ENCODE measurements at regions not wholly inside any gene's neighbourhood (a gene's known extent, or its start where the extent isn't known, plus 50 kb on each side); places are given as distances from the start of the nearest gene placed in this dataset.
A peak's percentile ranks its signal among the peaks of the same experiment; 100 is the strongest.
"Not testable (repeated sequence)": the region's sequence is repeated elsewhere in the genome, so short reads cannot be mapped to it uniquely, and the experiment has no call there.

GRCh38 chr16:47811758-47812157, 344.0 kb downstream of the ABCC12 start:
- not testable (repeated sequence) for H3K9ac ChIP-seq (ENCODE audit: low read length); H4K91ac ChIP-seq (ENCODE audit: low read length); H3K14ac ChIP-seq (ENCODE audit: low read length in 2 of 2); H3K36me3 ChIP-seq (ENCODE audit: control insufficient read depth in 1 of 2, insufficient read depth in 2 of 2, low read depth in 1 of 2, low read length in 2 of 2); H3K18ac ChIP-seq (ENCODE audit: low read depth in 1 of 2, low read length in 2 of 2); H2AK5ac ChIP-seq (ENCODE audit: low read length, severe bottlenecking); H2BK15ac ChIP-seq (ENCODE audit: low read depth, poor library complexity, severe bottlenecking); H3K9me3 ChIP-seq (ENCODE audit: control insufficient read depth, low read length); H3K4me2 ChIP-seq (ENCODE audit: low read length, poor library complexity, severe bottlenecking); H3K4me3 ChIP-seq (ENCODE audit: insufficient read depth in 1 of 2, low read depth in 1 of 2, low read length in 2 of 2); H2BK12ac ChIP-seq (ENCODE audit: low read length in 2 of 2); H3K79me1 ChIP-seq (replicated peaks; ENCODE audit: low read length, poor library complexity, severe bottlenecking); H2AFZ ChIP-seq (ENCODE audit: low read depth, low read length); DNase-seq; H3K4me1 ChIP-seq (ENCODE audit: control insufficient read depth, insufficient read depth, low read depth, low read length); H3K27me3 ChIP-seq (ENCODE audit: control insufficient read depth in 1 of 2, insufficient read depth in 1 of 2, low read length in 2 of 2); H4K8ac ChIP-seq (ENCODE audit: low read length); H2BK120ac ChIP-seq (ENCODE audit: low read depth, low read length); H3K4ac ChIP-seq (ENCODE audit: low read depth in 1 of 2, low read length in 2 of 2); H3K23ac ChIP-seq (ENCODE audit: low read length in 2 of 2); H2BK5ac ChIP-seq (ENCODE audit: low read depth, low read length, poor library complexity, severe bottlenecking); H3K27ac ChIP-seq (ENCODE audit: low read length, poor library complexity, severe bottlenecking)
- WGBS, result no CpG with 5 or more reads among the region's 3 CpGs

GRCh38 chr16:47806309-47806847, 345.2 kb downstream of the PHKB start:
- Histone ChIP-seq H3K9ac (ENCODE audit: low read length) (no peak overlapping the region), H3K27me3 (ENCODE audit: control insufficient read depth in 1 of 2, insufficient read depth in 1 of 2, low read length in 2 of 2) (no peaks in the 10 kb centered on the region), H3K4me1 (ENCODE audit: control insufficient read depth, insufficient read depth, low read depth, low read length) (no peaks in the 10 kb centered on the region), H3K18ac (ENCODE audit: low read depth in 1 of 2, low read length in 2 of 2) (no peak overlapping the region), H3K23ac (ENCODE audit: low read length in 2 of 2) (no peak overlapping the region), H2BK12ac (ENCODE audit: low read length in 2 of 2) (no peak overlapping the region), H3K14ac (ENCODE audit: low read length in 2 of 2) (no peak overlapping the region), H2BK5ac (ENCODE audit: low read depth, low read length, poor library complexity, severe bottlenecking) (no peak overlapping the region), H4K91ac (ENCODE audit: low read length) (no peak overlapping the region), H2BK120ac (ENCODE audit: low read depth, low read length) (no peak overlapping the region), H3K4ac (ENCODE audit: low read depth in 1 of 2, low read length in 2 of 2) (no peak overlapping the region), H4K8ac (ENCODE audit: low read length) (no peak overlapping the region), H3K4me2 (ENCODE audit: low read length, poor library complexity, severe bottlenecking) (no peak overlapping the region), H3K79me1 (replicated peaks; ENCODE audit: low read length, poor library complexity, severe bottlenecking) (no peaks in the 10 kb centered on the region), H2BK15ac (ENCODE audit: low read depth, poor library complexity, severe bottlenecking) (no peak overlapping the region), H2AFZ (ENCODE audit: low read depth, low read length) (no peak overlapping the region), H3K9me3 (ENCODE audit: control insufficient read depth, low read length) (no peaks in the 10 kb centered on the region), H3K36me3 (ENCODE audit: control insufficient read depth in 1 of 2, insufficient read depth in 2 of 2, low read depth in 1 of 2, low read length in 2 of 2) (no peaks in the 10 kb centered on the region), H3K4me3 (ENCODE audit: insufficient read depth in 1 of 2, low read depth in 1 of 2, low read length in 2 of 2) (no peak overlapping the region), H3K27ac (ENCODE audit: low read length, poor library complexity, severe bottlenecking) (no peak overlapping the region), H2AK5ac (ENCODE audit: low read length, severe bottlenecking) (no peak overlapping the region)
- no peak for DNase-seq
- WGBS, result 89% methylated on average over 10 of the region's 10 CpGs

GRCh38 chr16:47787696-47788095, 326.6 kb downstream of the PHKB start:
- Histone ChIP-seq H2BK120ac (ENCODE audit: low read depth, low read length) (no peak overlapping the region), H3K4me2 (ENCODE audit: low read length, poor library complexity, severe bottlenecking) (no peak overlapping the region), H2BK5ac (ENCODE audit: low read depth, low read length, poor library complexity, severe bottlenecking) (no peak overlapping the region), H4K91ac (ENCODE audit: low read length) (no peak overlapping the region), H3K4me3 (ENCODE audit: insufficient read depth in 1 of 2, low read depth in 1 of 2, low read length in 2 of 2) (no peak overlapping the region), H3K27me3 (ENCODE audit: control insufficient read depth in 1 of 2, insufficient read depth in 1 of 2, low read length in 2 of 2) (no peaks in the 10 kb centered on the region), H2BK15ac (ENCODE audit: low read depth, poor library complexity, severe bottlenecking) (no peak overlapping the region), H4K8ac (ENCODE audit: low read length) (no peak overlapping the region), H3K14ac (ENCODE audit: low read length in 2 of 2) (no peak overlapping the region), H3K36me3 (ENCODE audit: control insufficient read depth in 1 of 2, insufficient read depth in 2 of 2, low read depth in 1 of 2, low read length in 2 of 2) (no peaks in the 10 kb centered on the region), H3K9ac (ENCODE audit: low read length) (no peak overlapping the region), H3K4ac (ENCODE audit: low read depth in 1 of 2, low read length in 2 of 2) (no peak overlapping the region), H3K23ac (ENCODE audit: low read length in 2 of 2) (no peak overlapping the region), H3K27ac (ENCODE audit: low read length, poor library complexity, severe bottlenecking) (no peak overlapping the region), H3K9me3 (ENCODE audit: control insufficient read depth, low read length) (peaks cover 36% of the 10 kb centered on the region), H2AFZ (ENCODE audit: low read depth, low read length) (no peak overlapping the region), H2BK12ac (ENCODE audit: low read length in 2 of 2) (no peak overlapping the region), H2AK5ac (ENCODE audit: low read length, severe bottlenecking) (no peak overlapping the region), H3K79me1 (replicated peaks; ENCODE audit: low read length, poor library complexity, severe bottlenecking) (no peaks in the 10 kb centered on the region), H3K4me1 (ENCODE audit: control insufficient read depth, insufficient read depth, low read depth, low read length) (no peaks in the 10 kb centered on the region), H3K18ac (ENCODE audit: low read depth in 1 of 2, low read length in 2 of 2) (no peak overlapping the region)
- 26% methylated on average over 3 of the region's 3 CpGs for WGBS
- DNase-seq, result peak; percentile 27

- no peaks in the 10 kb centered on the region for H3K79me1 ChIP-seq (replicated peaks; ENCODE audit: low read length, poor library complexity, severe bottlenecking)
- H3K4me3 ChIP-seq (ENCODE audit: insufficient read depth in 1 of 2, low read depth in 1 of 2, low read length in 2 of 2), result no peak overlapping the region
- no peak overlapping the region for H2AFZ ChIP-seq (ENCODE audit: low read depth, low read length)
- no peak overlapping the region for H2BK15ac ChIP-seq (ENCODE audit: low read depth, poor library complexity, severe bottlenecking)
- no peak overlapping the region for H3K4ac ChIP-seq (ENCODE audit: low read depth in 1 of 2, low read length in 2 of 2)
- H3K18ac ChIP-seq (ENCODE audit: low read depth in 1 of 2, low read length in 2 of 2), result no peak overlapping the region
- no peaks in the 10 kb centered on the region for H3K36me3 ChIP-seq (ENCODE audit: control insufficient read depth in 1 of 2, insufficient read depth in 2 of 2, low read depth in 1 of 2, low read length in 2 of 2)
- no peaks in the 10 kb centered on the region for H3K27me3 ChIP-seq (ENCODE audit: control insufficient read depth in 1 of 2, insufficient read depth in 1 of 2, low read length in 2 of 2)
- peaks cover 2% of the 10 kb centered on the region for H3K4me1 ChIP-seq (ENCODE audit: control insufficient read depth, insufficient read depth, low read depth, low read length)
- H3K9me3 ChIP-seq (ENCODE audit: control insufficient read depth, low read length), result no peaks in the 10 kb centered on the region
- no peak overlapping the region for H4K8ac ChIP-seq (ENCODE audit: low read length)
- H3K4me2 ChIP-seq (ENCODE audit: low read length, poor library complexity, severe bottlenecking), result no peak overlapping the region
- H3K9ac ChIP-seq (ENCODE audit: low read length), result no peak overlapping the region
- no peak overlapping the region for H3K27ac ChIP-seq (ENCODE audit: low read length, poor library complexity, severe bottlenecking)
- H3K23ac ChIP-seq (ENCODE audit: low read length in 2 of 2), result no peak overlapping the region
- no peak overlapping the region for H2BK12ac ChIP-seq (ENCODE audit: low read length in 2 of 2)
- H4K91ac ChIP-seq (ENCODE audit: low read length), result no peak overlapping the region
- no peak overlapping the region for H2BK120ac ChIP-seq (ENCODE audit: low read depth, low read length)
- H3K14ac ChIP-seq (ENCODE audit: low read length in 2 of 2), result no peak overlapping the region
- no peak overlapping the region for H2BK5ac ChIP-seq (ENCODE audit: low read depth, low read length, poor library complexity, severe bottlenecking)
- H2AK5ac ChIP-seq (ENCODE audit: low read length, severe bottlenecking), result no peak overlapping the region
- DNase-seq, result no peak
- WGBS, result 89% methylated on average over 5 of the region's 5 CpGs
Measured at GRCh38 chr16:47781673-47782072, 320.5 kb downstream of the PHKB start.

All from mesenchymal stem cell (in vitro differentiated cells and primary cell).